Ovary (tissue), 3 donors: ENCODE measurements at regions not wholly inside any gene's neighbourhood (a gene's known extent, or its start where the extent isn't known, plus 50 kb on each side); places are given as distances from the start of the nearest gene placed in this dataset.

Source experiments
- POLR2A ChIP-seq: fragments of 450-650 bp; IDR thresholded peaks from one replicate; pipeline ENCODE4 v1.6.1; 2017; ENCODE audit warnings: antibody characterized with exemption, mild to moderate bottlenecking, moderate library complexity
- TF ChIP-seq, protein P1 (sequence below), 3 donors: fragments of 450-650 bp in 2 of 3; fragments of 200-600 bp in 1 of 3; IDR thresholded peaks; one replicate each; pipeline versions ENCODE4 v1.5.1 to v1.8.0; 2016 to 2022; ENCODE audit warnings: antibody characterized with exemption in 3 of 3, mild to moderate bottlenecking in 1 of 3
- donor health status: DM: no; HTN: no; CAD: no.

DNA sequence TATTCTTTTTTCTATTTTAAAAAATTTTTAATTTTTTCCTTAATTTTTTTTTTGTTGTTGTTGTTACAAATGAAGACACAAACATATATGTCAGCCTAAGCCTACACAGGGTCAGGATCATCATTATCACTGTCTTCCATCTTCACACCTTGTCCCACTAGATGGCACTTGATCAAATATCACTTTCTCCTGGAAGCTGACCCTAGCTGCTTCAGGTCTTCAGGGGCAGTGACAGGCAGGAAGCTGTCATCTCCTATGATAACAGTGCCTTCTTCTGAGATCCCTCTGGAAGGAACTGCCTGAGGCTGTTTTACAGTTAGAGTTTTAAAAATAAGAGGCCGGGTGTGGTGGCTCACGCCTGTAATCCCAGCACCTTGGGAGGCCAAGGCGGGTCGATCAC is 70.2 kb upstream of the EEF1E1 start:
- TF ChIP-seq, protein P1, sequence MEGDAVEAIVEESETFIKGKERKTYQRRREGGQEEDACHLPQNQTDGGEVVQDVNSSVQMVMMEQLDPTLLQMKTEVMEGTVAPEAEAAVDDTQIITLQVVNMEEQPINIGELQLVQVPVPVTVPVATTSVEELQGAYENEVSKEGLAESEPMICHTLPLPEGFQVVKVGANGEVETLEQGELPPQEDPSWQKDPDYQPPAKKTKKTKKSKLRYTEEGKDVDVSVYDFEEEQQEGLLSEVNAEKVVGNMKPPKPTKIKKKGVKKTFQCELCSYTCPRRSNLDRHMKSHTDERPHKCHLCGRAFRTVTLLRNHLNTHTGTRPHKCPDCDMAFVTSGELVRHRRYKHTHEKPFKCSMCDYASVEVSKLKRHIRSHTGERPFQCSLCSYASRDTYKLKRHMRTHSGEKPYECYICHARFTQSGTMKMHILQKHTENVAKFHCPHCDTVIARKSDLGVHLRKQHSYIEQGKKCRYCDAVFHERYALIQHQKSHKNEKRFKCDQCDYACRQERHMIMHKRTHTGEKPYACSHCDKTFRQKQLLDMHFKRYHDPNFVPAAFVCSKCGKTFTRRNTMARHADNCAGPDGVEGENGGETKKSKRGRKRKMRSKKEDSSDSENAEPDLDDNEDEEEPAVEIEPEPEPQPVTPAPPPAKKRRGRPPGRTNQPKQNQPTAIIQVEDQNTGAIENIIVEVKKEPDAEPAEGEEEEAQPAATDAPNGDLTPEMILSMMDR (IDR thresholded peaks at IDR 0.05): no peak
- no peak for TF ChIP-seq POLR2A
